HG03460 (cell line): ENCODE measurements at regions not wholly inside any gene's neighbourhood (a gene's known extent, or its start where the extent isn't known, plus 50 kb on each side); places are given as distances from the start of the nearest gene placed in this dataset.

ENCODE experiments used
- ATAC-seq: cut with Tn5 transposase; IDR thresholded peaks from one replicate; pipeline ENCODE4 v1.9.1; 2021; ENCODE audit not compliant: unreplicated experiment

DNA sequence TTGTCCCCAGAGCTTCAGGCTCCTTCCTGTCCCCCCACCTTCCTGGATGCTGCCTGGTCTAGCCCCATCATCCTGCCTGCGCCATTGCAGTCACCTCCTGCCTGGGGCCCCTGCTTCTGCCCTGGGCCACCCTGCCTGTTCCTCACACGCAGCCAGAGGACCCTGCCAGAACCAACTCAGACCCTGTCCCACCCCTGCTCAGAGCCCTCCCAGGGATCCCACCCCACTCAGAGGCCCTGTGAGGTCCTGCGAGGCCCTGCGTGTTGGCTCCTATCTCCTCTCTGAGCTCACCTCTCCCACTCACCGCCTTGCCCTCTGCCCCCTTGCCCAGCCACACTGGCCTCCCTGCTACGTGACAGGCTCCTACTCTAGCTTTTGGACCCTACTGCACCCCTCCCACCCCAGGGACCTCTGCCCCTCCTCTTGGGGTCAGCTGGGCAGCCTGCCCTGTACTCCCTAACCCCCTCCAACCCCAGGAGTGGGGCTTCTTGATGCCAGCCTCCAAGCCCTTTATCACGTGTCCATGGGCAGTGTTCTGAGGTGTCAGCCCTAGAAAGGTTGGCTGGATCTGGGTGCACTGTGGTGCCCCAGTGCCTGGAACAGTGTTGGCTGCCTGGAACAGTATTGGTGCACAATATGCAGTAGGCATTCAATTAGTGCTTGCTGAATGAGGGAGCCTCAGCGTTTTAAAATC, 68.3 kb downstream of the CEBPB start:
- no peak for ATAC-seq

GRCh38 chr20:50259705-50260478, 69.3 kb downstream of the CEBPB start:
- no peak for ATAC-seq

DNA sequence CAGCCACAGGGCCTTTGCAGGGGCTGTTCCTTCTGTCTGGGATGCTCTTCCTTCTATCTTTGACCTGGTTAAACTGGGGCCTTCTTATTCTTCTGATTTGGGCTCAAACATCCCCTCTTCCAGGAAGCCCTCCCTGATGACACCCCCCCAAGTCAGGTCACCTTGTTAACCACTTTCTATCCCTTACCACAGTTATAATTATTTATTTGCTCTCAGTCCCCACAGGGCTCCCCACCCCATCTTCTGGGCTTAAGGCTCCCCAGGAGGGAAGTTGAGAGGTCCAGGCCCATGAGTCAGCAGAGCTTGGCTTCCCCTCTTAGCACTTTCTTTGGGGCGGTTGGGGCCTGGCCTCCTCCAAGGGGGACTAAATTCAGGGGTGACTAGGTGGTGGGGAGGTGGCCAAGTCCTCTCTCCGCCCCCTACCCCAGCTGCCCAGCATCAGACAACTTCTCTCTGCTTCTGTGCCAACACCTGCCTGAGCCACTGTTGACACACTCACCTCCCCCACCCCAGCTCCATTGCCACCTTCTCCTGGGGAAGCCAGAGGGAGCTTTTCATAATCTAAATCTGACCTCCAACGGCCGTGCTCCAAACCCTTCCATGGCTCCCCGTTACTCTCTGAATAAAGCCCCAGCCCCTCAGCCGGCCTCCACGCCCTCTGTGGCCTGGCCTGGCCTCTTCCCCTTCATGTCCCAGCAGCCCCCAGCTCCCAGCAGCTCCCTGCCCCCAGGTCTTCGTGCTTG, 70.0 kb downstream of the CEBPB start:
- ATAC-seq, result no peak

GRCh38 chr20:50261471-50262212, 71.0 kb downstream of the CEBPB start:
- no peak for ATAC-seq

GRCh38 chr20:50263831-50264230, 73.2 kb downstream of the CEBPB start:
- no peak for ATAC-seq

- no peak for ATAC-seq
Observed at GRCh38 chr20:50264534-50265145, 74.0 kb downstream of the CEBPB start.

- no peak for ATAC-seq
Observed at GRCh38 chr20:50265245-50265946, 74.8 kb downstream of the CEBPB start.

GRCh38 chr20:50266293-50267040, 75.8 kb downstream of the CEBPB start:
- ATAC-seq, result no peak

DNA sequence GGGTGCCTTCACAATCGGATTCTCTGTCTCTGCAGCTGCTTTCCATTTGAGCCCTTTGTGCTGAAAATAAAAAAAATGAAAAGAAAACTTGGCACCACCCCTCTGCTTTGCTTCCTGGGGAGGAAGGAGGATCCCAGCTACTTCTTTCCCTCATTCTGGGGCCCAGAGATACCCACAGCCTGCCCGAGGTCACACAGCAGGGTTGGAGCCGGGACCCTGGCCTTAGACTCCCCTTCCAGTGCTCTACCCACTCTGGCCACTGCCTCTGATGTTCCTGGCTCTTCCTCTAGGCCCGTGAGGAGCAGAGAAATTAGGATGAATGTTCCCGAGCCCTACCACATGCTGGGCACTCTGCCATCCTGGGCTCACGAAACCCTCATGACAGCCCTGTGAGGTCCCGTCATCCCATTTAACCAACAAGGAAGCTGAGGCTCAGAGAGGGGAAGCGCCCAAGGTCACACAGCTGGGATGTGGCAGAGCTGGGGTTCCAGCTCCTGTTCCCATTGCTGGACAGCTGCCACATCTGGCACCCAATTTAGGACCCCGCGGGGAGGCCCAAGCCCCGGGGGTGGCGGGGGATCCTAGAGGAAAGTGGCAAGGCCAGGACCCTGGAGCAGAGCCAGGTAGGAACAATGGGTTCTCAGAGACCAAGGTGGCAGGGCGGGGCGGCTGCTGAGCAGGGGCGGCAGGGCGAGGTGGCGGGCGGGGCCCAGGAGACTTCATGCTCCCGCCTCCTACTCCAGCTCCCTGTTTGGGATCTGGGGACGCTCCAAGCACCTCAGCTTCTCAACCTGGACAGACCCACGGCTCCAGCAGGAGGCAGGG, 76.6 kb downstream of the CEBPB start:
- no peak for ATAC-seq

GRCh38 chr20:50267866-50268219, 77.2 kb downstream of the CEBPB start:
- ATAC-seq, result no peak

- no peak for ATAC-seq
Observed at GRCh38 chr20:50269091-50270033, 78.7 kb downstream of the CEBPB start.

- no peak for ATAC-seq
Observed at GRCh38 chr20:50270034-50270395, 79.4 kb downstream of the CEBPB start.

DNA sequence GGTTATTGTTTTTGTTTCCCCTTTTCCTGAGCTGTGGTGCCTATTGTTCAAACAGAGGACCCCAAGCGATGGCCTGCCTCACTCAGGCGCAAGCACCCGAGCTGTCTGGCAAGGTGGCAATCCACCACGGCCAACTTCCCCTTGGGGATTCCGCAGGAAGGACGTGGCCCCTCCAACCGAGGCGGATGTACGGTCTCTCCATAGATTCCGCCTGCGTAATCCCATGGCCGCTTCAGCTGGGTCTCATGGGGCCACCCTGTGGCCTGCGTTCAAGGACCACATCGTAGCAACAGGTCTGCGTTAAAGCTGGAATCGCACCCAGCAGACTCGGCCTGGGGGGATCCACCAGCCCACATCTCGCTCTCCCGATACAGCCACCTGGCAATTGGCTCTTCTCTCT, 79.9 kb downstream of the CEBPB start:
- ATAC-seq, result no peak

DNA sequence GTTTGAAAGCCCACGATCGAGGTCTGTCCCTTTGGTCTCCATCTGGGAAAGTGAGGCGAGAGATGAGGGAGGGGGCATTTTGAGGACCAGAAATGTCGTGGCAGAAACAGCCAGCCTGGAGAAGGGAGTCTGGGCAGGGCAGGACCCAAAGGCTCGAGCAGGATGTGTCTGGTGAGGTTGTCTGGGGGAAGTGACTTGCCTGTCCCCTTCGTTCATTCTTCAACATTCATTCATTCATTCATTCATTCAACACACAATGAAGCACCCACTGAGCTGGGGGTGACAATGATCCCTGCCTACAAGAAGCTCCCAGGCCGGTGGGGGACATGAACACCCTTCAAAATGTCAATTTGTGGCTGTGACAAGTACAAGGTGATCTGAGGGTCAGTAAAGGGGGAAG, 80.5 kb downstream of the CEBPB start:
- ATAC-seq, result no peak

DNA sequence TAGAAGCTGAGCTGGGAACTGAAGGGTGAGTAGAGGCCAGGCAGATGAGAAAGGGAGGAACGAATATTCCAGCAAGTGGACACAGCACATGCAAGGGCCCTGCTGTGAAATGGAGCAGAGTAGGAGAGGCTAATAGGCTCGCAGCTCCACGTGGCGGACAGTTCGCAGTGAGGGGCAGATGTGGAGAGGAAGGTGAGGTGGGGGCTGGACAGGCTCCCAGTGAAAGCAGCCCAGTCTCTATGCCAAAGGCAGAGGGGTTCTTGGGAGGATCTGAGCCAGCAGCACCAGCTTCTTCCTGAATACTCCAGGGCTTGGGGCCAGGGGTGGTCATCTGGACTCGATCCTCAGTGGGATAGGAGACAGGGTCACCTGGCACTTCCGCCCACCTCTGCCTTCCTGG, 81.0 kb downstream of the CEBPB start:
- ATAC-seq, result no peak

DNA sequence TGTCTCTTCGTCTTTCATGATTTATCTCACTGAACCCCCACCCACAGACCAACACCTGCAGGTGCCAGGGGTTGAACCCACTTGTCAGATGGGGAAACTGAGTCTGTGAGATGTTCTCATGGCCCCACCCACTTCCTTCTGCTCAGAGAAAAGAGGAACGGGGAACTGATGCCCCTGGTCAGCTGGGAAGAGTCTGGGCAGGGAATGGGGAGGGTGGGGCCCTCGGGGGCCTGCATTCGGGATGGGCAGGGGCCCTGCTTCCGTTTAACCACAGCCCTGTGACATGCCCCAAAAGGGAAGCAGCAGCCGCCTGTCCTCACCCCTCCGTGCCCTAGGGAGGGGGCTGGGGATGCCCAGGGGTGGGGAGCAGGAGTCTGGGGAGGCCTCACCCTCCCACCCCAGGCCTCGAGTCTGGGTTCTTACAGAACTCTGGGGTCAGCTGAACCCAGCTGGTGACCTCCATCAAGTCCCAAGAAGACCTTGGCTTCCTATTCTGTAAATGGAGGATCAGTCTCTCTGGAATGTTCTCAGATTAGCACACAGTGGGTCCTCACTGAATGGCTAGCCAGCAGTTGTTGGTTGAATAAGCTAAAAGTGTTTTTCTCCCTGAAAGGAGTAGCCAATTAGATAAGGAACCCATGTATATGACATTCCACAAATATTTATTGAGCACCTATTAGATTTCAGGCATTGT, 81.5 kb downstream of the CEBPB start:
- ATAC-seq, result no peak
